ENCODE measurements at regions not wholly inside any gene's neighbourhood (a gene's known extent, or its start where the extent isn't known, plus 50 kb on each side); places are given as distances from the start of the nearest gene placed in this dataset.
"Not testable (repeated sequence)": the region's sequence is repeated elsewhere in the genome, so short reads cannot be mapped to it uniquely, and the experiment has no call there.

GRCh38 chr1:221966888-221967287 is 225.0 kb upstream of the DUSP10 start:
- not testable (repeated sequence) for H3K18ac ChIP-seq (ENCODE audit: insufficient read length, low read depth, low read length); H2BK15ac ChIP-seq (ENCODE audit: low read depth, low read length); H4K20me1 ChIP-seq (ENCODE audit: control insufficient read depth, insufficient read depth, insufficient read length); H3K27me3 ChIP-seq (ENCODE audit: insufficient read depth, low read length); H4K8ac ChIP-seq (replicated peaks; ENCODE audit: insufficient read length, low read depth, low read length); H2BK120ac ChIP-seq (ENCODE audit: low read depth, low read length, poor library complexity, severe bottlenecking); DNase-seq; H4K91ac ChIP-seq (ENCODE audit: insufficient read length, low read depth, low read length); H3K27me3 Mint-ChIP-seq (ENCODE audit: low read depth); H3K56ac ChIP-seq (ENCODE audit: insufficient read length, low read depth, low read length); H2BK12ac ChIP-seq (ENCODE audit: insufficient read length, low read depth, low read length); H3K23ac ChIP-seq (ENCODE audit: insufficient read length, low read depth, low read length); H3K4me1 ChIP-seq (ENCODE audit: insufficient read depth, low read length); H3K14ac ChIP-seq (ENCODE audit: insufficient read depth, low read length); H3K4ac ChIP-seq (ENCODE audit: low read depth, low read length); H2BK20ac ChIP-seq (ENCODE audit: low read depth, low read length, poor library complexity, severe bottlenecking); H4K5ac ChIP-seq (ENCODE audit: insufficient read length, low read depth, low read length); H3K79me1 ChIP-seq (ENCODE audit: insufficient read depth, low read depth, low read length, poor library complexity, severe bottlenecking); H3K27ac ChIP-seq (ENCODE audit: insufficient read length, low read depth, low read length); H3K9me3 Mint-ChIP-seq; H3K79me2 ChIP-seq (ENCODE audit: insufficient read depth, low read length); H3K4me2 ChIP-seq (ENCODE audit: insufficient read depth, insufficient read length, low read length); H2BK5ac ChIP-seq (ENCODE audit: insufficient read length, low read length); H3K9me3 ChIP-seq (ENCODE audit: control insufficient read depth, low read depth, low read length); H2AK5ac ChIP-seq (ENCODE audit: insufficient read length, low read length); H2AFZ ChIP-seq (ENCODE audit: low read length); H3K23me2 ChIP-seq (ENCODE audit: insufficient read length, low read depth, low read length, poor library complexity, severe bottlenecking); H3K9ac ChIP-seq (ENCODE audit: extremely low read depth, insufficient read length, low read length); H3T11ph ChIP-seq (ENCODE audit: low read length)
- H3K4me1 Mint-ChIP-seq: peaks cover 42 to 48% of the 10 kb centered on the region in 2 experiments
- WGBS (ENCODE audit: extremely low coverage, insufficient read length, low lambda C conversion rate): no CpG with 5 or more reads among the region's 7 CpGs
- peak overlapping the region in 1 of 2 experiments; percentile 64; a peak in 2 of 5 replicates for H3K4me3 Mint-ChIP-seq
- peak overlapping the region in 2 of 3 experiments; percentile 15 to 80; a peak in 3 of 7 replicates for H3K27ac Mint-ChIP-seq
- H3K36me3 Mint-ChIP-seq (ENCODE audit: insufficient read depth in 1 of 3, low read depth in 3 of 3): peaks cover 2 to 18% (median 4%) of the 10 kb centered on the region in 3 experiments; a peak in 5 of 7 replicates

GRCh38 chr1:221965891-221966290 is 224.0 kb upstream of the DUSP10 start:
- not testable (repeated sequence) for H4K5ac ChIP-seq (ENCODE audit: insufficient read length, low read depth, low read length); H3K4me2 ChIP-seq (ENCODE audit: insufficient read depth, insufficient read length, low read length); H3T11ph ChIP-seq (ENCODE audit: low read length); H4K8ac ChIP-seq (replicated peaks; ENCODE audit: insufficient read length, low read depth, low read length); H3K9me3 ChIP-seq (ENCODE audit: control insufficient read depth, low read depth, low read length); H3K79me2 ChIP-seq (ENCODE audit: insufficient read depth, low read length); H2AK5ac ChIP-seq (ENCODE audit: insufficient read length, low read length); H3K27me3 ChIP-seq (ENCODE audit: insufficient read depth, low read length); H3K23me2 ChIP-seq (ENCODE audit: insufficient read length, low read depth, low read length, poor library complexity, severe bottlenecking); H3K14ac ChIP-seq (ENCODE audit: insufficient read depth, low read length); H2BK120ac ChIP-seq (ENCODE audit: low read depth, low read length, poor library complexity, severe bottlenecking); H2AFZ ChIP-seq (ENCODE audit: low read length); H2BK12ac ChIP-seq (ENCODE audit: insufficient read length, low read depth, low read length); H3K9ac ChIP-seq (ENCODE audit: extremely low read depth, insufficient read length, low read length); H3K9me3 Mint-ChIP-seq; H2BK20ac ChIP-seq (ENCODE audit: low read depth, low read length, poor library complexity, severe bottlenecking); H3K4me1 ChIP-seq (ENCODE audit: insufficient read depth, low read length); H2BK15ac ChIP-seq (ENCODE audit: low read depth, low read length); H3K56ac ChIP-seq (ENCODE audit: insufficient read length, low read depth, low read length); H3K4ac ChIP-seq (ENCODE audit: low read depth, low read length); H4K20me1 ChIP-seq (ENCODE audit: control insufficient read depth, insufficient read depth, insufficient read length); H3K23ac ChIP-seq (ENCODE audit: insufficient read length, low read depth, low read length); H3K18ac ChIP-seq (ENCODE audit: insufficient read length, low read depth, low read length); H3K79me1 ChIP-seq (ENCODE audit: insufficient read depth, low read depth, low read length, poor library complexity, severe bottlenecking); H2BK5ac ChIP-seq (ENCODE audit: insufficient read length, low read length); H3K27me3 Mint-ChIP-seq (ENCODE audit: low read depth); H3K27ac ChIP-seq (ENCODE audit: insufficient read length, low read depth, low read length); H4K91ac ChIP-seq (ENCODE audit: insufficient read length, low read depth, low read length)
- Mint-ChIP-seq H3K36me3 (ENCODE audit: insufficient read depth in 1 of 3, low read depth in 3 of 3) (peaks cover 2 to 18% (median 4%) of the 10 kb centered on the region in 3 experiments; a peak in 5 of 7 replicates), H3K27ac (peak overlapping the region in 2 of 3 experiments; percentile 80 to 82; a peak in 3 of 7 replicates), H3K4me3 (peak overlapping the region in 1 of 2 experiments; percentile 64; a peak in 2 of 5 replicates), H3K4me1 (peaks cover 45 to 51% of the 10 kb centered on the region in 2 experiments)
- peak; percentile 86 for DNase-seq
- WGBS (ENCODE audit: extremely low coverage, insufficient read length, low lambda C conversion rate): no CpG with 5 or more reads among the region's 6 CpGs
